ENCODE measurements at regions not wholly inside any gene's neighbourhood (a gene's known extent, or its start where the extent isn't known, plus 50 kb on each side); places are given as distances from the start of the nearest gene placed in this dataset.

- H3K27me3 ChIP-seq (ENCODE audit: insufficient read depth, low read depth, severe bottlenecking) = peaks cover 17% of the 10 kb centered on the region
- TF ChIP-seq CTCF (IDR thresholded peaks at IDR 0.05; ENCODE audit: low read depth, low read length) = no peak
- no peaks in the 10 kb centered on the region for H3K36me3 ChIP-seq
- H3K27ac ChIP-seq = no peak overlapping the region
- H3K4me3 ChIP-seq (ENCODE audit: low read depth, low read length) = no peak overlapping the region
- no peaks in the 10 kb centered on the region for H3K9me3 ChIP-seq (ENCODE audit: severe bottlenecking)
- DNase-seq = no peak
Observed at GRCh38 chr18:5669585-5669984, 125.8 kb upstream of the EPB41L3 start.

- Histone ChIP-seq H3K36me3 (no peaks in the 10 kb centered on the region), H3K9me3 (ENCODE audit: severe bottlenecking) (no peaks in the 10 kb centered on the region), H3K27ac (no peak overlapping the region), H3K27me3 (ENCODE audit: insufficient read depth, low read depth, severe bottlenecking) (peaks cover 12% of the 10 kb centered on the region), H3K4me3 (ENCODE audit: low read depth, low read length) (no peak overlapping the region)
- DNase-seq = no peak
- no peak for TF ChIP-seq CTCF (IDR thresholded peaks at IDR 0.05; ENCODE audit: low read depth, low read length)
Observed at GRCh38 chr18:5668087-5668715, 124.4 kb upstream of the EPB41L3 start.

GRCh38 chr18:5667356-5667755 lies 123.6 kb upstream of the EPB41L3 start:
- no peak overlapping the region for H3K4me3 ChIP-seq (ENCODE audit: low read depth, low read length)
- peaks cover 17% of the 10 kb centered on the region for H3K27me3 ChIP-seq (ENCODE audit: insufficient read depth, low read depth, severe bottlenecking)
- no peaks in the 10 kb centered on the region for H3K9me3 ChIP-seq (ENCODE audit: severe bottlenecking)
- H3K27ac ChIP-seq = no peak overlapping the region
- DNase-seq = no peak
- H3K36me3 ChIP-seq = no peaks in the 10 kb centered on the region
- no peak for TF ChIP-seq CTCF (IDR thresholded peaks at IDR 0.05; ENCODE audit: low read depth, low read length)

DNA sequence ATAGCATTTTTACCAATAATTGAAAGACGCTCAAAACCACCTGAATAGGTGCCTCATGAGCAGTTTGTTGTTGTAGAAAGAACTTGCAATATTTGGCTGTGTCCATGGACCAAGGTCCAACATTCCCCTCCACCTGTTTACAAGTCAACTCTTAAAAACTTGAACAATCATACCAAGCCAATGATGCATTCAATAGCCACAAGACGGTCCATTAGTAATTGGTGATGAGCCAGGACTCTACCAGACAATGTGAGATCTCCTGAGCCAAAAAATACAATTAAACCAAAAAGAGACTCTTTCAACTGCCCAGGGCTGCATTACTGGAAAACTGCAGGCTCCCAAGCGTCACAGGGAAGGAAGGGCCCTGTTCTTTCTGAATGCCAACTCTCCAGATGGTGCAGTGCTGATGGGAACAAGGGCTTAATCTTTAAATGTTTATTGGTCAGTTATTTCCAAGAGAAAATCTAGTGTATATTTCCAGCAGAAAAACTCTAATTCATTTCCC lies 118.8 kb upstream of the EPB41L3 start:
- no peak for TF ChIP-seq CTCF (IDR thresholded peaks at IDR 0.05; ENCODE audit: low read depth, low read length)
- H3K27ac ChIP-seq = no peak overlapping the region
- H3K36me3 ChIP-seq = no peaks in the 10 kb centered on the region
- peaks cover 9% of the 10 kb centered on the region for H3K27me3 ChIP-seq (ENCODE audit: insufficient read depth, low read depth, severe bottlenecking)
- DNase-seq = no peak
- H3K4me3 ChIP-seq (ENCODE audit: low read depth, low read length) = no peak overlapping the region
- H3K9me3 ChIP-seq (ENCODE audit: severe bottlenecking) = no peaks in the 10 kb centered on the region

DNA sequence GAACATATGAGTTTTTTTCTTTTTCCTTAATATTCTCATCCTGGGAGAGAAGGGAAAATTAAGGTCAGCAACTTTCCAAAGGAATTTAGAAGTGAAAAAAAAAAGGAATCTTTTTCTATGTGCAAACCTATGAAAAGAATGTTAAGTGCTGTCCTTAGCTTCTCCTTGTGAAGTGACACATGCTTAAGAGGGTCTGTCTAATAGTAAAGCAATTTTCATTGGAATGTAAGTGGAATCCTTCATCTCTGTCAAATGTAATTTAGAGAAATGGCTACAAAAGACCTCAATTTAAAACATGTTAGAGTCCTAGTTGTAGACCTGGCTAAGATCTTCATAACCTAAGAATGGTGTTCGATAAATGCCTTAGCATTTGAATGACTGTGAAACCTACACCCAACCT lies 117.4 kb upstream of the EPB41L3 start:
- TF ChIP-seq CTCF (IDR thresholded peaks at IDR 0.05; ENCODE audit: low read depth, low read length) = no peak
- DNase-seq = no peak
- peaks cover 9% of the 10 kb centered on the region for H3K27me3 ChIP-seq (ENCODE audit: insufficient read depth, low read depth, severe bottlenecking)
- no peak overlapping the region for H3K27ac ChIP-seq
- H3K9me3 ChIP-seq (ENCODE audit: severe bottlenecking) = no peaks in the 10 kb centered on the region
- H3K4me3 ChIP-seq (ENCODE audit: low read depth, low read length) = no peak overlapping the region
- H3K36me3 ChIP-seq = no peaks in the 10 kb centered on the region

DNA sequence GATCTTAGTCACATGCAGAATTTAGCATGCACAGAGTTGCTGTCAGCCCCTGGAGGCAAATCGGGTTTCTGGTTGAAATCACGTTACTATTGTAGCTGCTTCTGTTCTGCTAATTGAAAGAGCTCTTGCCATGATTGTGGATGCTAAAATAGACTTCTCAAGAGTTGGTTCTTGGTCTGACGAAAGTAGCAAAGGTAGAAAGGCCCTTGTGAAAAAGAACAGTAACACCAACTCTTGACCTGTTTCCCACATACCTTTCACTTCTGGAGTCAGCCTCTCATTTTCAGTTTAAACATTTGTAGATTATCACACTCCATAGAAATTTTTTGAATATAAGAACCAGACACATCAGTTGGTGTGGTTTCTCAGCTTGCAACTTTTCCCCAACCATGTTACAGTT lies 110.0 kb upstream of the EPB41L3 start:
- Histone ChIP-seq H3K27ac (no peak overlapping the region), H3K36me3 (no peaks in the 10 kb centered on the region), H3K27me3 (ENCODE audit: insufficient read depth, low read depth, severe bottlenecking) (peaks cover 5% of the 10 kb centered on the region), H3K4me3 (ENCODE audit: low read depth, low read length) (no peak overlapping the region), H3K9me3 (ENCODE audit: severe bottlenecking) (no peaks in the 10 kb centered on the region)
- TF ChIP-seq CTCF (IDR thresholded peaks at IDR 0.05; ENCODE audit: low read depth, low read length) = no peak
- DNase-seq = no peak
